ENCODE measurements at regions not wholly inside any gene's neighbourhood (a gene's known extent, or its start where the extent isn't known, plus 50 kb on each side); places are given as distances from the start of the nearest gene placed in this dataset.
"Not testable (repeated sequence)": the region's sequence is repeated elsewhere in the genome, so short reads cannot be mapped to it uniquely, and the experiment has no call there.

DNA sequence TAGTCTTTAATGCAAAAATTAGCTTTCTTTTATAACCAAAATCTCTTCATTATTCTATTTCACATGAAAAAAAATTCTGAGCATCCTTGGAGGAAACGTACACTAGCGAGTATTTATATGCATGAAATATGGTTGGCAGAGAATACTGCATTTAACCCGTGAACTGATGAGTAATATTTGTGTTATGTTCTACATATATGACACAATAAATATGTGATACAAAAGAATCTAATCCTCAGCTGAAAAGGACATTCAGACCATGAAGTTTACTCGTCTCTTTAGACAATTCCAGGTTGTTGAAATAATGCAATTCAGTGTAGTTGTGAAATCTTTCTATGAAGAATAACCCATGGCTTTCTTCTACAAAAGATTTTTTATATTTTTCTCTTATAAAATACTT lies 524.8 kb upstream of the MAN1A1 start:
- no peak for DNase-seq (ENCODE audit: low spot score)

DNA sequence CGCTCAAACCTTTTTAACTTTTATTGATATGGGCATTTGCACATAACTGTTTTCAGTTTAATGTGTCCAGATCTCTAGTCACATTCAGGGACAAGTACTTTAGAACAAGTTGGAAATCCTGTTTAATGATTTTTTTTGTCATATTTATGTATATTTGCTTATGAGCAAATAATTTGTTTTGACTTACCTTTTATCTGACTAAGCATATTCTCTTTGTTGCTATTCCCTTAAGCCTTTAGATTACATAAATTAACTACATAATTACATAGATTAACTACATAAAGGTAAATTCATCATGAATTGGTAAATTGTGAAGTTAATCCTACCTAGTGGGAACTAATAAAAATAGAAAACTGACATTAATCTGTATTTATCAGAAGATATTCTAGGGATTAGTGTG lies 523.5 kb upstream of the MAN1A1 start:
- no peak for DNase-seq (ENCODE audit: low spot score)

GRCh38 chr6:119871520-119871919 lies 522.0 kb upstream of the MAN1A1 start:
- no peak for DNase-seq (ENCODE audit: low spot score)

DNA sequence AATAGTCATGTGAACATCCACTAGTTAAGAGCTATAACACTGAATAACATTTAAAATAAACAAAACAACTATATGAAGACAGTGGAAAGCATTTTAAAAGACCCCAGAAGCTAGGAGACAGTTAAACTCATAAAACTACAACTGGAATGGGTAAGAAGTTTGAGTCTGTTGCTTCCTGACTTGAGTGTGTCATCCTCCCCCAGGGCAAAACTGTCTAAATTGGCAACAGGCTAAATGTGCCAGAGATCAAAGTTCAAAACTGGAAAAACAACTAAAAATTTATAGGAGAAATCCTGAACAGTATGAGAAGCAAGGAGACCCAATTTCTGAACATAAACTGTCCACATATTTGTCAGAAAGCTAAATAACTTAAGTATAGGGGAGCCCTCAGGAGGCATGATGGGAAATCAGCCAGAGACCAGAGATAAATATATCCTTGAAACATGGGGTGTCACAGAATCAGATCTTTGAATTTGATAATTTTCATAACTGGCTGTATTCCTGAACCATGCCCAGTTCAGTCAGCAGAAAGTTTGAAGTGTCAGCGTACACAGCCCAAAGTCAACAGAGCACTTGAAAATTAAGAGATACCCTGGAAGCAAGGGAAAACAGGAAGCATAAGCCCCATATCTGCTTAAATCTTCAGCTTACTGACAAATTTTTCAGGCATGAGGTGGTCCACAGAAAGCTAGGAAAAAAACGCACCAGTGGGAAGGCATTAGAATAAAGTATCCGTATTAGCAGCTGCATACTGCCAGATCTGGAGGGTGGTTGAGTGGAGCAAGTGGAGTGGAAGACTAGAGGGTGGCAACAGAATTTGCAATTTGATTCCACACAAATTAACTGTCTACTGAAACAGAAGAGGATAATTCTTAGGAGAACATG lies 516.1 kb upstream of the MAN1A1 start:
- DNase-seq (ENCODE audit: low spot score) = no peak

GRCh38 chr6:119862719-119863118 lies 513.2 kb upstream of the MAN1A1 start:
- DNase-seq (ENCODE audit: low spot score) = no peak

GRCh38 chr6:119858901-119859300 lies 509.3 kb upstream of the MAN1A1 start:
- DNase-seq (ENCODE audit: low spot score) = no peak

- no peak for DNase-seq (ENCODE audit: low spot score)
Observed at GRCh38 chr6:119856136-119856535, 506.6 kb upstream of the MAN1A1 start.

DNA sequence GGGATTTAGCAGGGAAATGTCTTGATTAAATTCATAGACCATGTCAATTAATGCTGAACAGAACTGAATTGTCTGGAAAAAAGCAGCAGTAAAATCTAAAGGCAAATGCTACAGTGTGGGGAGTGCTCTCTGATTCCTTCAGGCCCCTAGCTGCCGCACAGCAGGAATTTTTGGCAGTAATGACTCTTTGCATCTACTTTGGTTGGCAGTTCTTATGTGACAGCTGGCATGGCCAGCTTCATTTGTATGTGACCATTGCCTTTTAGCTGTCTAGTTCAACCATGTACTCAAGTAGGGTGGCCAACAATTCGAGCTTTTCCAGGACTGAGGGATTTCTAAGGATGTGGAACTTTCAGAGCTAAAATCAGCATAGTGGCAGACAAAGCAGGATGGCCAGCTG lies 499.1 kb upstream of the MAN1A1 start:
- DNase-seq (ENCODE audit: low spot score) = no peak

- DNase-seq (ENCODE audit: low spot score) = no peak
Observed at GRCh38 chr6:119845161-119845560, 495.6 kb upstream of the MAN1A1 start.

GRCh38 chr6:119844387-119844786 lies 494.8 kb upstream of the MAN1A1 start:
- DNase-seq (ENCODE audit: low spot score) = no peak

GRCh38 chr6:119842191-119842590 lies 492.6 kb upstream of the MAN1A1 start:
- no peak for DNase-seq (ENCODE audit: low spot score)

GRCh38 chr6:119838043-119838442 lies 488.5 kb upstream of the MAN1A1 start:
- no peak for DNase-seq (ENCODE audit: low spot score)

GRCh38 chr6:119834418-119834817 lies 484.9 kb upstream of the MAN1A1 start:
- no peak for DNase-seq (ENCODE audit: low spot score)

DNA sequence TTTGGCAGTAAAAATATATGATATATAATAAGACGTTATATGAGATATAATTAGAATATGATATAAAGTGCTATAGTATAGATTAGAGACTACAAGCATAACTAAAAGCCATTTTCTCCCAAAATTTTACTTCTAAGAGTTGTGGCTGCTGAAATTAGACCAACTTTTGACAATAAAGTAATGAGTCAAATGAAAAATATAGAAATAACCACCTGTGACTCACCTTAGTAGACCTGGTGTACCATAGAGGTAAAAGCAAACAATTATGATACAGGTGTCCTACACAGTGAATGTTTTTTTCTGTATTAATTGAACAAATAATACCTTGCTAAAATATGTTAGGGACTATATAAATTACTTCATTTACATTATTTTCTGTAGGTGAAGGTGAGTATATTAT lies 482.9 kb upstream of the MAN1A1 start:
- DNase-seq (ENCODE audit: low spot score) = no peak

GRCh38 chr6:119830494-119831295 lies 481.1 kb upstream of the MAN1A1 start:
- no peak for DNase-seq (ENCODE audit: low spot score)

- DNase-seq (ENCODE audit: low spot score) = no peak
Observed at GRCh38 chr6:119830069-119830468, 480.5 kb upstream of the MAN1A1 start.

- DNase-seq (ENCODE audit: low spot score) = not testable (repeated sequence)
Observed at GRCh38 chr6:119829499-119829898, 479.9 kb upstream of the MAN1A1 start.

DNA sequence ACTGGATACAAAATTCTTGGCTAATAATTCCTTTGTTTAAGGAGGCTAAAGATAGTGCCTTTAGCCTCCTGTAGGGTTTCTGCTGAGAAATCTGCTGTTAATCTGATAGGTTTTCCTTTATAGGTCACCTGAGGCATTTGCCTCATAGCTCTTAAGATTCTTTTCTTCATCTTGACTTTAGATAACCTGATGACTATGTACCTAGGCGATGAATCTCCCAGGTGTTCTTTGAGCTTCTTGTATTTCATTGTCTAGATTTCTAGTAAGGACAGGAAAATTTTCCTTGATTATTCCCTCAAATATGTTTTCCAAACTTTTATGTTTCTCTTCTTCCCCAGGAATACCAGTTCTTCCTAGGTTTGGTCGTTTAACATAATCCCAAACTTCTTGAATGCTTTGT lies 479.4 kb upstream of the MAN1A1 start:
- DNase-seq (ENCODE audit: low spot score) = no peak

- DNase-seq (ENCODE audit: low spot score) = no peak
Observed at GRCh38 chr6:119821380-119821779, 471.8 kb upstream of the MAN1A1 start.

DNA sequence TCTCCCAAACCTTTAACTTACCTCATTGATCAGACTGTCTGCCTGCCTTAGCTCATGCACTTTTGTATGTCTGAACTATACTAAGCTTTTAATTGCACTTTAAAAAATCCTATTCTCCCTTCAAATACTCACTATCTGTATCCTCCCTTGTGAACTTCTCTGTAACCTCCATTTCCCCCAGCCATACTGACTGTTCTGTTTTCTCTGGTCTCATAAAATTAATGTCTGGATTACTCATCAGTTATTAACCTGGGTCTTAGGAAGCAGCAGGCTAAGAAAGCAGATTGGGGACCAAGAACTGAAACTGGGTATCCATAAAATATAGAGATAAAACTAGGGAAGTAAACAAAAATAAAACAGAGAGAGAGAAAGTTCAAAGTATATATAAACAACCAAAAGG lies 469.3 kb upstream of the MAN1A1 start:
- DNase-seq (ENCODE audit: low spot score) = no peak

GRCh38 chr6:119814609-119815400 lies 465.2 kb upstream of the MAN1A1 start:
- DNase-seq (ENCODE audit: low spot score) = no peak

DNA sequence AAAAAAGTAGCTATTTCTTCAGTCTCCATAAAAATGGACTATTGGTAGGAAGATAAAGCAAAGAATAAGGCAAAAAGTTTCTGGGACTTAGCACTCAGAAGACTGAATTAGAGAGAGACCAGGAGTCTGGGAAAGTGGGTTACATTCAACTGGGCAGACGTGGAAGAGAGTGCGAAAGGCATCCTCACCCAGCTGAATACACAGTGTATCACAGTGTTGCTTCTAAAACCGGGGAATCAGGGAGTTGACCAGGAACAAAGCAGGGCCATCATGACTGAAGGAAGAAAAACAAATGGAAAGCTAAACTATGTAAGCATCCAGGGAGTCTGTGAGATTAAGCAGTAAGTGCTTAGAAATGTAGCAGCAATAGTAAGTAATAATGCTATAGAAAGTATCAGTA lies 452.9 kb upstream of the MAN1A1 start:
- no peak for DNase-seq (ENCODE audit: low spot score)

DNA sequence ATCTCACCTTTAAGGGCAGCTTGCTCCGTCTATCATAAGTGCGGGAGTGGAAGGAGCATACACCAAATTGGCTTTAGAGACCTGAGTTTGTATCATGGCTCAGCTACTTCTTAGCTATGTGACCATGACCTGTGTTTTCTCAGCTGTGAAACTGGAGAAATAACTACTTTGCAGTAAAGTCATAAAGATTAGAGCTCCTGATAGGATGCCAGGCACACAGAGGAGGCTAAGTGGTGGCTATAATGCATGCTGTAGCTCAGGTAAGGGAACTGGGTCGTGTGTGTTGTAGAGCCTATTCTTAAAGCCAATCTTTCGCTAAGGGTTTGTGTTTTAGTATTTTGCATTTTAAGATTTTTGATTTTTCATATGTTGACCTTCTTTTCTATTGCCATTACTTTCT lies 451.5 kb upstream of the MAN1A1 start:
- no peak for DNase-seq (ENCODE audit: low spot score)

All from D341Med (cell line).